ENCODE measurements at regions not wholly inside any gene's neighbourhood (a gene's known extent, or its start where the extent isn't known, plus 50 kb on each side); places are given as distances from the start of the nearest gene placed in this dataset.

- Mint-ChIP-seq H3K4me1 (no peaks in the 10 kb centered on the region), H3K36me3 (ENCODE audit: low read depth) (no peaks in the 10 kb centered on the region), H3K27me3 (no peaks in the 10 kb centered on the region), H3K9me3 (peaks cover 3% of the 10 kb centered on the region), H3K4me3 (no peak overlapping the region), H3K27ac (no peak overlapping the region)
- ChIA-PET CTCF (no interaction called here), POLR2A (no interaction called here)
- DNase-seq = no peak
Observed at GRCh38 chr10:107930037-107930436, 765.5 kb upstream of the SORCS1 start.

DNA sequence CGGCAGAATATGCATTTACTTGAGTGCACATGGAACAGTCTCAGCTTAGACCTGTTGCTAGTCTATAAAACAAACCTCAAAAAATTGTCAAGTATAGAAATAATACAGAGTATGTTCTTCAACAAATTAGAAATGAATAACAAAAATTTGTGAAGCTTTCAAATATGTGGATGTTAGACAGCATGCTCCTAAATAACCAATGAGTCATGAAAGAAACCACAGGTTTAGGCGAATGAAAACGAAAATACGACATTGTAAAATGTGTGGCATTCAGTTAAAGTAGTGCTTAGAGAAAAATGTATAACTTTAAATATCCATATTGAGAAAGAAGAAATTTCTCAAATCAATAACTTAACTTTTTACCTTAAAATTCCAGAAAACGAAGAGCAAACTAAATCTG lies 760.0 kb upstream of the SORCS1 start:
- H3K9me3 Mint-ChIP-seq = peaks cover 6% of the 10 kb centered on the region
- no peaks in the 10 kb centered on the region for H3K4me1 Mint-ChIP-seq
- ChIA-PET POLR2A (no interaction called here), CTCF (no interaction called here)
- no peak overlapping the region for H3K4me3 Mint-ChIP-seq
- H3K36me3 Mint-ChIP-seq (ENCODE audit: low read depth) = no peaks in the 10 kb centered on the region
- no peak for DNase-seq
- no peak overlapping the region for H3K27ac Mint-ChIP-seq
- H3K27me3 Mint-ChIP-seq = no peaks in the 10 kb centered on the region

DNA sequence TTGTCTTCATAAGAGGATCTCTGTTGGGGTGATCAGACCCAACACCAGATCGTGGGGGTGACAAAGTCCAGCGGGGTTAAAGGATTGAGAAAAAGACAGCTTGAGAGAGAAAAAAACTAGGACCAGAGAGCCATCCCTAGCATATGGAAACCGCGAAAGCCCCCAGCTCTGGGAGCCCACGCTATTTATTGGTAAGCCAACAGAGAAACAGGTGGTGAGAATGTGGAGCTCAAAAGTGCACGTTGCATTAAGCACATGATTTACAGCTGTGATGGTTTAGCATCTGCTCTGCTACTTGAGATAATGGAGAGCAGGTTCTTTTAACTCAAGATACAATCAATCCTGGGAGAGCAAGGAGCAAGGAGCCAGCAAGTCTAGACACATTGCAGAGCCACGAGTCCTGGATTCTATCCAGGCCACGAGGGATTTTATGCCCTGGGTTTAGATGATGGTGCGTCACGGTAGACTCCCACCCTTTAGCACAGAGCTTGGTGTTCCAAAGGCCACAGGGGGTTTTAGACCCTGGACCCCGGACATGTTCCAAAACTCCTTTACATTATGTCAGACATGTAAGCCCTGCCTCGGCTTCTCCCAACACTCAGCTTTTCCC lies 755.2 kb upstream of the SORCS1 start:
- POLR2A ChIA-PET = no interaction called here
- H3K4me1 Mint-ChIP-seq = no peaks in the 10 kb centered on the region

GRCh38 chr10:107918171-107918570 lies 753.7 kb upstream of the SORCS1 start:
- POLR2A ChIA-PET = no interaction called here
- peaks cover 10% of the 10 kb centered on the region for H3K9me3 Mint-ChIP-seq

More for the DNA sequence above, 755.2 kb upstream of the SORCS1 start:
- Mint-ChIP-seq H3K4me3 (no peak overlapping the region), H3K9me3 (peaks cover 10% of the 10 kb centered on the region), H3K36me3 (ENCODE audit: low read depth) (no peaks in the 10 kb centered on the region), H3K27ac (no peak overlapping the region), H3K27me3 (peaks cover 10% of the 10 kb centered on the region)
- DNase-seq = no peak
- CTCF ChIA-PET = no interaction called here

DNA sequence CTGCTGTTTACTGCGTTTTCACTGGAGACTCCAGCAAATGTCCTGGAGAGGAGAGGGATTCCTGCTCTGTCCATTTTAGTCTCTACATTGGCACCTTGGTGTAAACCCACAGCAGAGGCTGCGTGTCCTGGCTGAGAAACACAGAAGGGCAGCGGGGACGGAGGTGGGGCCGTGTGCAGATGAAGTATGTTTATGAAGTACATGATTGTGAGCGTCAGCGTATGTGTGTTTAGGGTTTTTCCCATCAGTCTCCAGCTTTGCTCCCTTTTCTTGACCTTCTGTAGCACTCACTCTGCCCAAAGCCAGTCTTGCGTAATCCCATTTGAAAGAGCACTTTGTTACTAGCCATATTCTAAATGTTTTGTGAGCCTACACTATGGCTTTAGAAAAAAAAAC lies 750.7 kb upstream of the SORCS1 start:
- Mint-ChIP-seq H3K36me3 (ENCODE audit: low read depth) (no peaks in the 10 kb centered on the region), H3K27me3 (peaks cover 20% of the 10 kb centered on the region), H3K27ac (no peak overlapping the region), H3K9me3 (peaks cover 6% of the 10 kb centered on the region), H3K4me3 (no peak overlapping the region), H3K4me1 (no peaks in the 10 kb centered on the region)
- no peak for DNase-seq
- CTCF ChIA-PET = no interaction called here
- POLR2A ChIA-PET = no interaction called here

More at GRCh38 chr10:107918171-107918570, 753.7 kb upstream of the SORCS1 start:
- no peak for DNase-seq
- Mint-ChIP-seq H3K27me3 (peaks cover 20% of the 10 kb centered on the region), H3K4me3 (no peak overlapping the region), H3K27ac (no peak overlapping the region), H3K4me1 (no peaks in the 10 kb centered on the region), H3K36me3 (ENCODE audit: low read depth) (no peaks in the 10 kb centered on the region)
- CTCF ChIA-PET = no interaction called here

- ChIA-PET CTCF (no interaction called here), POLR2A (no interaction called here)
- H3K27ac Mint-ChIP-seq = no peak overlapping the region
- H3K4me3 Mint-ChIP-seq = no peak overlapping the region
- DNase-seq = no peak
- H3K9me3 Mint-ChIP-seq = peaks cover 6% of the 10 kb centered on the region
- H3K27me3 Mint-ChIP-seq = peaks cover 20% of the 10 kb centered on the region
- no peaks in the 10 kb centered on the region for H3K36me3 Mint-ChIP-seq (ENCODE audit: low read depth)
- no peaks in the 10 kb centered on the region for H3K4me1 Mint-ChIP-seq
Observed at GRCh38 chr10:107914450-107915214, 750.1 kb upstream of the SORCS1 start.

GRCh38 chr10:107913317-107914294 lies 749.1 kb upstream of the SORCS1 start:
- no peaks in the 10 kb centered on the region for H3K4me1 Mint-ChIP-seq
- peaks cover 2% of the 10 kb centered on the region for H3K9me3 Mint-ChIP-seq
- H3K4me3 Mint-ChIP-seq = no peak overlapping the region
- H3K27me3 Mint-ChIP-seq = peaks cover 20% of the 10 kb centered on the region
- no peak overlapping the region for H3K27ac Mint-ChIP-seq
- ChIA-PET CTCF (interaction anchor here (0.6 kb wide), 1 partner anchor 95 kb away, joined by 4 read pairs; no protein-coding TSS in a partner anchor), POLR2A (no interaction called here)
- DNase-seq = no peak
- H3K36me3 Mint-ChIP-seq (ENCODE audit: low read depth) = no peaks in the 10 kb centered on the region

DNA sequence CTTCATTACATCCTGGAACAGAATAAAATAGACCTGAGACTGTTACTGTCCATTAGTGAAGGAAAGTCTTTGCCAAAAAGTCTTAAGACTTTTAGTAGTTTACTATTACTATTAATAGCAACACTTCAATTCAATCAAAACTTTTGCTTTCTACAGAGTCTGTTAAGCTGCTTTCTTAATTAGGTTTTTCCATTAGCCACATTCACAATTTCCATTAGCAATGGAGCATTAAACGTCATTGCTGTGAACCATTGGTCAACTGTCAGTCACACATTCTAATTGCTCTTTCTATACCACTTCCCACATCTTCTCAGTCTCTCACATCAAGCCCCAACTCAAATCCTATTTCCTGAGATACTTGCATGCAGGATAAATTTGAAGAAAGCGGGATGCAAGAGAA lies 736.6 kb upstream of the SORCS1 start:
- DNase-seq = no peak
- no peak overlapping the region for H3K4me3 Mint-ChIP-seq
- H3K27me3 Mint-ChIP-seq = no peaks in the 10 kb centered on the region
- ChIA-PET POLR2A (no interaction called here), CTCF (no interaction called here)
- no peaks in the 10 kb centered on the region for H3K4me1 Mint-ChIP-seq
- H3K27ac Mint-ChIP-seq = no peak overlapping the region
- no peaks in the 10 kb centered on the region for H3K36me3 Mint-ChIP-seq (ENCODE audit: low read depth)
- peaks cover 8% of the 10 kb centered on the region for H3K9me3 Mint-ChIP-seq

DNA sequence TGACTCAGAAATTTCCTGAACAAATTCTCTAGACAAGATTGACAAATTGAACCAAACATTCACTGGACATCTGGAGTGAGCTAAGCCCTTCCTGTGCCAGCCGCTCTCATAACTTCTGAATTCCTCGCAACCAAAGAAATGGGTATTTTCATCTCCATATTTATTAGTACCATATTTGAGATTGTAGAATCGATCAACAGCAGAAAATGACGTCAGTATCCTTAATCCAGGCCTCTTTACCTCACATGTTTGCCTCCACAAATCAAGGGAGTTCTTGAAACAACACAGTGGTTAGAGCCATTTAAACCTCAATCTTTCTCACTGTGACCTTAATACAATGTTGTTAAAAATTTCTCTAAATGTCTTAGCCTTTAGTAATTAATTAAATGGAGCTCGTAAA lies 735.6 kb upstream of the SORCS1 start:
- no peaks in the 10 kb centered on the region for H3K27me3 Mint-ChIP-seq
- no peaks in the 10 kb centered on the region for H3K4me1 Mint-ChIP-seq
- peaks cover 8% of the 10 kb centered on the region for H3K9me3 Mint-ChIP-seq
- H3K36me3 Mint-ChIP-seq (ENCODE audit: low read depth) = no peaks in the 10 kb centered on the region
- ChIA-PET POLR2A (no interaction called here), CTCF (no interaction called here)
- DNase-seq = no peak
- H3K4me3 Mint-ChIP-seq = no peak overlapping the region
- H3K27ac Mint-ChIP-seq = no peak overlapping the region

DNA sequence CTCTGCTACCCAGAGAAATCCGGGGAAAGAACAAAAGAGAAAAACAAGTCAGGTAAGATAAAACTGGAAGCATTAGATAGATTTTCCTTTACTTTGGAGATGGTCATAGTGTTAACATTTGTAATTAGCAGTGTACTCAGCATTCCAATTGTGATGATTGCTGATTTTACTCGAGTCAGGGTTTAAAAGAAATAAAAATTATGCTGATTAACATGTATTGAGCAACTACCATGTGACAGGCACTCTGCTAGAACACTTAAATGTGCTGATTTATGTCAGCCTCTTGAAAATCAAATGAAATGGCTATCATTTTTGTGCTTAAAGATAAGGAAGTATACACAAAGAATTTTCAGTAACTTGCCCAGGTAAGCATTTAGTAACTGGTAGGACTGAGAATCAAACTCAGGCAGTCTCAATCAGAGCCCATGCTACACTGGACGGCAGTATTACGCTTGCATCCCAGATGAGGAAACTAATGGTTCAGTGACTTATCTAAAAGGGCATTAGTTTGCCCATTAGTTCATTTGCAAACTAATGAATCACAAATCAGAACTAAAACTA lies 735.1 kb upstream of the SORCS1 start:
- Mint-ChIP-seq H3K4me1 (no peaks in the 10 kb centered on the region), H3K4me3 (no peak overlapping the region), H3K27me3 (no peaks in the 10 kb centered on the region), H3K27ac (no peak overlapping the region), H3K36me3 (ENCODE audit: low read depth) (no peaks in the 10 kb centered on the region), H3K9me3 (peaks cover 8% of the 10 kb centered on the region)
- CTCF ChIA-PET = no interaction called here
- POLR2A ChIA-PET = no interaction called here
- DNase-seq = no peak

- CTCF ChIA-PET = no interaction called here
- Mint-ChIP-seq H3K36me3 (ENCODE audit: low read depth) (no peaks in the 10 kb centered on the region), H3K4me3 (no peak overlapping the region), H3K27me3 (no peaks in the 10 kb centered on the region), H3K9me3 (peaks cover 8% of the 10 kb centered on the region), H3K4me1 (no peaks in the 10 kb centered on the region), H3K27ac (no peak overlapping the region)
- DNase-seq = no peak
- POLR2A ChIA-PET = no interaction called here
Observed at GRCh38 chr10:107899075-107899474, 734.6 kb upstream of the SORCS1 start.

DNA sequence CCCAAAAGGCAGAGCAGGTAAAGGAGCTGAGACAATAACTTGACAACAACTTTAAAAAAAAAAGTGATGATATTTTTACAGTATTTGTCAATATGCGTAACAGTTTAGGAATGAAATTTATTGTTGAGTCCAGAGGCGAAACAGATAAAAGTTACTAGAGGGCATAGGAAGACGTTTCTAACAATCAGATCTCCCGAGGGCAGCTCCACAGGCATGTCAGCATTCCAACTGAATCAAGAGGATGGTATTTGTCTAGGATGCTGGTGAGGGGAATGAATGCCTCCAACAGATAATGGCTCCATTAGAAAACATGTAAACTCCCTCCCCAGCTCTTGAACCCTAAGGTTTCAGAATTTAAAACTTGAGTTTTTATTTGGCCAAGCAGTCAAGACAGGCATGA lies 733.9 kb upstream of the SORCS1 start:
- Mint-ChIP-seq H3K4me1 (no peaks in the 10 kb centered on the region), H3K4me3 (no peak overlapping the region), H3K27ac (no peak overlapping the region), H3K9me3 (peaks cover 8% of the 10 kb centered on the region), H3K27me3 (no peaks in the 10 kb centered on the region), H3K36me3 (ENCODE audit: low read depth) (no peaks in the 10 kb centered on the region)
- DNase-seq = no peak
- POLR2A ChIA-PET = no interaction called here
- CTCF ChIA-PET = no interaction called here

GRCh38 chr10:107894516-107894915 lies 730.0 kb upstream of the SORCS1 start:
- H3K4me1 Mint-ChIP-seq = no peaks in the 10 kb centered on the region
- no peaks in the 10 kb centered on the region for H3K27me3 Mint-ChIP-seq
- CTCF ChIA-PET = no interaction called here
- no peak overlapping the region for H3K4me3 Mint-ChIP-seq
- H3K9me3 Mint-ChIP-seq = peaks cover 2% of the 10 kb centered on the region
- no peaks in the 10 kb centered on the region for H3K36me3 Mint-ChIP-seq (ENCODE audit: low read depth)
- H3K27ac Mint-ChIP-seq = no peak overlapping the region
- DNase-seq = no peak
- POLR2A ChIA-PET = no interaction called here

Measured in activated CD4-positive, alpha-beta T cell treated with anti-CD3 and anti-CD28 coated beads, Interleukin-2, amount 10 ng/mL, durations not matched to agents 7 days and 5 days (primary cell).